MM.1S (cell line): ENCODE measurements at regions not wholly inside any gene's neighbourhood (a gene's known extent, or its start where the extent isn't known, plus 50 kb on each side); places are given as distances from the start of the nearest gene placed in this dataset.

ENCODE experiments used
- CTCF ChIP-seq: fragments of 300-600 bp; sonication (generic); IDR thresholded peaks from 2 replicates; pipeline ENCODE4 v1.5.1; 2016; ENCODE audit warnings: antibody characterized with exemption, low read length, mixed read lengths
- EZH2 ChIP-seq: fragments of 300-600 bp; sonication (generic); optimal IDR thresholded peaks from 2 replicates; pipeline ENCODE3; 2017; ENCODE audit warnings: low read depth, mild to moderate bottlenecking, antibody characterized with exemption, low read length, mixed read lengths
- EZH2phosphoT487 ChIP-seq: fragments of 300-600 bp; sonication (generic); IDR thresholded peaks from 2 replicates; pipeline ENCODE4 v1.6.1; 2018; ENCODE audit warnings: antibody characterized with exemption, low read length

- no peak for TF ChIP-seq CTCF
- no peak for TF ChIP-seq EZH2
- TF ChIP-seq EZH2phosphoT487, result no peak
Observed at GRCh38 chr7:132004529-132004928, 448.1 kb upstream of the PODXL start.
